Endothelial cell of umbilical vein (primary cell): ENCODE measurements at regions not wholly inside any gene's neighbourhood (a gene's known extent, or its start where the extent isn't known, plus 50 kb on each side); places are given as distances from the start of the nearest gene placed in this dataset.

Experiments
- BruUV-seq: library from RNA; stranded (reverse); fragments of 400-500 nt; replicated peaks from 2 replicates; lab custom pipeline; 2021; lab: Mats Ljungman, UMichigan
- CTCF ChIA-PET: fragments of 300-600, 350-600 bp; sonication (Branson Sonifier 250); formaldehyde crosslinking; loops from one replicate; lab custom pipeline; 2021; ENCODE audit warnings: antibody characterized with exemption, inconsistent platforms; lab: Charles Lee
- POLR2A ChIA-PET: fragments of 300-600, 350-600 bp; sonication (Branson Sonifier 250); formaldehyde crosslinking; loops from one replicate; lab custom pipeline; 2021; ENCODE audit warnings: antibody characterized with exemption, inconsistent platforms; lab: Charles Lee
- DNase-seq: peaks from one replicate; pipeline ENCODE4 v3.0.0-alpha.2; 2011; ENCODE audit warnings: low read depth, low spot score
- FAIRE-seq: peaks from 2 replicates; lab custom pipeline; 2011; peaks lifted over from hg19 to GRCh38; lab: Jason Lieb, UNC
- H2AFZ ChIP-seq: 2 replicates; pipeline ENCODE4 v1.6.0; 2012; ENCODE audit warnings: low read depth, low read length, control low read depth, inconsistent platforms
- H3K27ac ChIP-seq: 2 replicates; pipeline ENCODE4 v1.5.1; 2011; ENCODE audit warnings: low read depth, mild to moderate bottlenecking, control low read depth, low read length, moderate library complexity; ENCODE audit not compliant: insufficient read depth
- H3K27me3 ChIP-seq, 2 experiments: 2 replicates each; pipeline versions ENCODE4 v1.6.0 to v1.6.1; 2011; ENCODE audit warnings: low read length in 2 of 2, mixed read lengths in 1 of 2; ENCODE audit not compliant: control insufficient read depth in 2 of 2, insufficient read depth in 2 of 2
- H3K36me3 ChIP-seq, 2 experiments: 2 replicates in 1 of 2; 3 replicates in 1 of 2; pipeline ENCODE4 v1.5.1; 2011; ENCODE audit warnings: low read length in 2 of 2, mild to moderate bottlenecking in 1 of 2, moderate library complexity in 1 of 2; ENCODE audit not compliant: control insufficient read depth in 2 of 2, insufficient read depth in 2 of 2; ENCODE audit errors: extremely low read depth in 1 of 2
- H3K4me1 ChIP-seq: 3 replicates; pipeline ENCODE4 v1.5.1; 2011; ENCODE audit warnings: mild to moderate bottlenecking, low read length; ENCODE audit not compliant: control insufficient read depth, insufficient read depth; ENCODE audit errors: extremely low read depth
- H3K4me2 ChIP-seq: 2 replicates; pipeline ENCODE4 v1.6.1; 2011; ENCODE audit warnings: low read length, control low read depth, mixed read lengths; ENCODE audit not compliant: insufficient read depth
- H3K4me3 ChIP-seq, 3 experiments: fragments of 200-600 bp in 1 of 3; sonication (generic), shearing (Covaris generic) in 1 of 3; replicated peaks in 1 of 3; 2 replicates each; pipeline ENCODE4 v1.5.1; 2011 to 2016; ENCODE audit warnings: control low read depth in 3 of 3, low read length in 3 of 3, mild to moderate bottlenecking in 2 of 3, inconsistent platforms in 1 of 3, low read depth in 1 of 3, moderate library complexity in 1 of 3; ENCODE audit not compliant: insufficient read depth in 1 of 3
- H3K79me2 ChIP-seq: 2 replicates; pipeline ENCODE4 v1.6.0; 2012; ENCODE audit warnings: low read length, inconsistent platforms; ENCODE audit not compliant: control insufficient read depth, insufficient read depth
- H3K9ac ChIP-seq: replicated peaks from 2 replicates; pipeline ENCODE3; 2011; ENCODE audit warnings: low read length, control low read depth; ENCODE audit not compliant: insufficient read depth; ENCODE audit errors: extremely low read depth
- H3K9me1 ChIP-seq: replicated peaks from 3 replicates; pipeline ENCODE4 v1.6.0; 2011; ENCODE audit warnings: mild to moderate bottlenecking, low read length; ENCODE audit not compliant: control insufficient read depth, insufficient read depth; ENCODE audit errors: extremely low read depth
- H3K9me3 ChIP-seq: replicated peaks from 2 replicates; pipeline ENCODE4 v1.5.1; 2012; ENCODE audit warnings: low read length, inconsistent platforms; ENCODE audit not compliant: control insufficient read depth, insufficient read depth
- H4K20me1 ChIP-seq: replicated peaks from 2 replicates; pipeline ENCODE3; 2011; ENCODE audit warnings: mild to moderate bottlenecking, low read length; ENCODE audit not compliant: control insufficient read depth, insufficient read depth; ENCODE audit errors: extremely low read depth
- CTCF ChIP-seq, 2 donors: IDR thresholded peaks; 1 replicate in 1 of 2; 2 replicates in 1 of 2; pipeline ENCODE4 v1.5.1; 2011; ENCODE audit warnings: low read length in 2 of 2, mild to moderate bottlenecking in 2 of 2, moderate library complexity in 2 of 2, control low read depth in 1 of 2, inconsistent platforms in 1 of 2, low read depth in 1 of 2; ENCODE audit not compliant: insufficient read depth in 1 of 2; ENCODE audit errors: extremely low read depth in 1 of 2
- EZH2 ChIP-seq: IDR thresholded peaks from 2 replicates; pipeline ENCODE4 v1.6.1; 2012; ENCODE audit warnings: borderline replicate concordance, low read depth, mild to moderate bottlenecking, moderate library complexity, low read length, inconsistent platforms; ENCODE audit not compliant: severe bottlenecking
- FOS ChIP-seq: IDR thresholded peaks from 2 replicates; pipeline ENCODE4 v1.6.1; 2011; ENCODE audit warnings: mild to moderate bottlenecking, low read length, moderate library complexity, borderline replicate concordance; ENCODE audit not compliant: insufficient read depth
- GATA2 ChIP-seq: IDR thresholded peaks from 2 replicates; pipeline ENCODE4 v1.7.0; 2011; ENCODE audit warnings: low read depth, mild to moderate bottlenecking, moderate library complexity, mixed read lengths, low read length; ENCODE audit not compliant: insufficient read length, insufficient read depth
- JUN ChIP-seq: IDR thresholded peaks from 2 replicates; pipeline ENCODE4 v1.6.1; 2011; ENCODE audit warnings: borderline replicate concordance, low read depth; ENCODE audit not compliant: insufficient read length, insufficient read depth
- MAX ChIP-seq: IDR thresholded peaks from 2 replicates; pipeline ENCODE4 v1.6.1; 2011; ENCODE audit not compliant: insufficient read depth, insufficient read length
- MYC ChIP-seq: IDR thresholded peaks from one replicate; pipeline ENCODE4 v1.6.1; 2011; ENCODE audit warnings: mild to moderate bottlenecking, low read depth, low read length
- POLR2A ChIP-seq: IDR thresholded peaks from 2 replicates; pipeline ENCODE4 v1.6.1; 2012; ENCODE audit warnings: low read depth, mild to moderate bottlenecking, control low read depth, low read length
- POLR2AphosphoS5 ChIP-seq: IDR thresholded peaks from 2 replicates; pipeline ENCODE4 v1.6.1; 2012; ENCODE audit warnings: low read depth, mild to moderate bottlenecking, control low read depth, low read length, moderate library complexity; ENCODE audit not compliant: insufficient read depth
- dilution Hi-C: fragments of 300-500 bp; cut with MboI; formaldehyde crosslinking; loops from one replicate; pipeline ENCODE4 v1.15.0; 2019; ENCODE audit warnings: low sequenced_read_pairs; ENCODE audit not compliant: extremely low pct_ligation_motif_present
- intact Hi-C: fragments of 100-400 bp; cut with micrococcal nuclease; formaldehyde crosslinking; loops from one replicate; pipeline ENCODE4 v1.10.0; 2022

- H3K36me3 ChIP-seq: no peaks in the 10 kb centered on the region
- no TSS peak for BruUV-seq
- intact Hi-C loops (no loop called here), dilution Hi-C loops (no loop called here)
- no peaks in the 10 kb centered on the region for H3K4me1 ChIP-seq
- no peaks in the 10 kb centered on the region for H3K9me3 ChIP-seq
- no peak for FAIRE-seq
- H3K27me3 ChIP-seq: no peaks in the 10 kb centered on the region
- no peak overlapping the region for H3K9ac ChIP-seq
- ChIA-PET POLR2A (no interaction called here), CTCF (no interaction called here)
- DNase-seq: no peak
- no peaks in the 10 kb centered on the region for H3K9me1 ChIP-seq
- no peak for TF ChIP-seq FOS
- TF ChIP-seq GATA2: no peak
- TF ChIP-seq POLR2A: no peak
- no peak for TF ChIP-seq MAX
- TF ChIP-seq MYC: no peak
- no peak for TF ChIP-seq POLR2AphosphoS5
- TF ChIP-seq CTCF (IDR thresholded peaks at IDR 0.05; ENCODE audit: extremely low read depth in 1 of 2, insufficient read depth in 1 of 2, low read depth in 1 of 2, low read length in 2 of 2): no peak
- TF ChIP-seq EZH2: no peak
- TF ChIP-seq JUN: no peak
- no peak overlapping the region for H3K4me2 ChIP-seq
- H3K79me2 ChIP-seq: no peaks in the 10 kb centered on the region
- H4K20me1 ChIP-seq: no peaks in the 10 kb centered on the region
- H3K4me3 ChIP-seq: no peak overlapping the region
- no peak overlapping the region for H2AFZ ChIP-seq
- no peak overlapping the region for H3K27ac ChIP-seq
Observed at GRCh38 chr3:17954801-17955200, 212.4 kb upstream of the TBC1D5 start.
